NCI-H2171 (cell line): ENCODE measurements at regions not wholly inside any gene's neighbourhood (a gene's known extent, or its start where the extent isn't known, plus 50 kb on each side); places are given as distances from the start of the nearest gene placed in this dataset.
A peak's percentile ranks its signal among the peaks of the same experiment; 100 is the strongest.
"Not testable (repeated sequence)": the region's sequence is repeated elsewhere in the genome, so short reads cannot be mapped to it uniquely, and the experiment has no call there.

Experiments
- DNase-seq: peaks from one replicate; lab custom pipeline; 2025; lab: John Stamatoyannopoulos, UW

GRCh38 chr14:77985211-77985615 is 185.0 kb upstream of the NRXN3 start:
- peak; percentile 60 for DNase-seq

GRCh38 chr14:77986773-77987172 is 183.4 kb upstream of the NRXN3 start:
- DNase-seq: no peak

- no peak for DNase-seq
Observed at GRCh38 chr14:77988096-77988870, 181.9 kb upstream of the NRXN3 start.

- no peak for DNase-seq
Observed at GRCh38 chr14:77988970-77989369, 181.2 kb upstream of the NRXN3 start.

- no peak for DNase-seq
Observed at GRCh38 chr14:77989441-77989991, 180.7 kb upstream of the NRXN3 start.

GRCh38 chr14:77990337-77990736 is 179.8 kb upstream of the NRXN3 start:
- no peak for DNase-seq

GRCh38 chr14:77991128-77991772 is 178.9 kb upstream of the NRXN3 start:
- DNase-seq: no peak

- no peak for DNase-seq
Observed at GRCh38 chr14:78005325-78005724, 164.8 kb upstream of the NRXN3 start.

GRCh38 chr14:78007160-78007559 is 163.0 kb upstream of the NRXN3 start:
- no peak for DNase-seq

- no peak for DNase-seq
Observed at GRCh38 chr14:78010688-78011087, 159.5 kb upstream of the NRXN3 start.

GRCh38 chr14:78013911-78014310 is 156.3 kb upstream of the NRXN3 start:
- DNase-seq: not testable (repeated sequence)

GRCh38 chr14:78016532-78016931 is 153.6 kb upstream of the NRXN3 start:
- no peak for DNase-seq

- DNase-seq: no peak
Observed at GRCh38 chr14:78018283-78018682, 151.9 kb upstream of the NRXN3 start.

- peak; percentile 65 for DNase-seq
Observed at GRCh38 chr14:78022059-78022458, 148.1 kb upstream of the NRXN3 start.

- DNase-seq: no peak
Observed at GRCh38 chr14:78023112-78023511, 147.1 kb upstream of the NRXN3 start.

GRCh38 chr14:78028471-78028870 is 141.7 kb upstream of the NRXN3 start:
- peak; percentile 31 for DNase-seq

- peak; percentile 46 for DNase-seq
Observed at GRCh38 chr14:78029601-78030372, 140.4 kb upstream of the NRXN3 start.

GRCh38 chr14:78043349-78043748 is 126.8 kb upstream of the NRXN3 start:
- no peak for DNase-seq

GRCh38 chr14:78048120-78048519 is 122.1 kb upstream of the NRXN3 start:
- no peak for DNase-seq

GRCh38 chr14:78056890-78057289 is 113.3 kb upstream of the NRXN3 start:
- not testable (repeated sequence) for DNase-seq

GRCh38 chr14:78070344-78070743 is 99.8 kb upstream of the NRXN3 start:
- no peak for DNase-seq

GRCh38 chr14:78071016-78071549 is 99.1 kb upstream of the NRXN3 start:
- no peak for DNase-seq
